ENCODE measurements at regions not wholly inside any gene's neighbourhood (a gene's known extent, or its start where the extent isn't known, plus 50 kb on each side); places are given as distances from the start of the nearest gene placed in this dataset.
"Not testable (repeated sequence)": the region's sequence is repeated elsewhere in the genome, so short reads cannot be mapped to it uniquely, and the experiment has no call there.

GRCh38 chr18:961644-962355, 57.1 kb downstream of the ADCYAP1 start:
- DNase-seq = peak; percentile 35

- no peak for DNase-seq
Measured at GRCh38 chr18:963276-963675, 58.6 kb downstream of the ADCYAP1 start.

- no peak for DNase-seq
Measured at GRCh38 chr18:965921-966758, 61.5 kb downstream of the ADCYAP1 start.

- no peak for DNase-seq
Measured at GRCh38 chr18:966759-967576, 62.3 kb downstream of the ADCYAP1 start.

GRCh38 chr18:968910-969309, 64.2 kb downstream of the ADCYAP1 start:
- not testable (repeated sequence) for DNase-seq

- DNase-seq = not testable (repeated sequence)
Measured at GRCh38 chr18:969311-969710, 64.6 kb downstream of the ADCYAP1 start.

- DNase-seq = not testable (repeated sequence)
Measured at GRCh38 chr18:974606-975005, 69.9 kb downstream of the ADCYAP1 start.

GRCh38 chr18:976393-977128, 71.9 kb downstream of the ADCYAP1 start:
- not testable (repeated sequence) for DNase-seq

GRCh38 chr18:977327-977726, 72.7 kb downstream of the ADCYAP1 start:
- DNase-seq = not testable (repeated sequence)

- DNase-seq = not testable (repeated sequence)
Measured at GRCh38 chr18:977732-978131, 73.1 kb downstream of the ADCYAP1 start.

GRCh38 chr18:980586-980985, 75.9 kb downstream of the ADCYAP1 start:
- no peak for DNase-seq

GRCh38 chr18:984004-984403, 79.3 kb downstream of the ADCYAP1 start:
- DNase-seq = no peak

GRCh38 chr18:985212-985661, 80.6 kb downstream of the ADCYAP1 start:
- DNase-seq = no peak

GRCh38 chr18:986051-986450, 81.4 kb downstream of the ADCYAP1 start:
- no peak for DNase-seq

- DNase-seq = no peak
Measured at GRCh38 chr18:986552-986951, 81.9 kb downstream of the ADCYAP1 start.

- no peak for DNase-seq
Measured at GRCh38 chr18:987325-988186, 82.9 kb downstream of the ADCYAP1 start.

- DNase-seq = no peak
Measured at GRCh38 chr18:989425-989824, 84.8 kb downstream of the ADCYAP1 start.

- no peak for DNase-seq
Measured at GRCh38 chr18:990197-990596, 85.5 kb downstream of the ADCYAP1 start.

- no peak for DNase-seq
Measured at GRCh38 chr18:991441-991840, 86.8 kb downstream of the ADCYAP1 start.

- DNase-seq = no peak
Measured at GRCh38 chr18:993560-993959, 88.9 kb downstream of the ADCYAP1 start.

GRCh38 chr18:995629-996028, 91.0 kb downstream of the ADCYAP1 start:
- no peak for DNase-seq
